HepG2 (cell line): ENCODE measurements at regions not wholly inside any gene's neighbourhood (a gene's known extent, or its start where the extent isn't known, plus 50 kb on each side); places are given as distances from the start of the nearest gene placed in this dataset.

Experiments used
- BCL6 ChIP-seq: IDR thresholded peaks from 2 replicates; pipeline ENCODE4 v1.6.1; 2016; ENCODE audit warnings: missing genetic modification reagents, missing compliant biosample characterization
- CEBPB ChIP-seq: IDR thresholded peaks from 2 replicates; pipeline ENCODE4 v1.6.1; 2011; ENCODE audit warnings: low read depth, low read length, improper control_type of control experiment, borderline replicate concordance
- ETV5 ChIP-seq: IDR thresholded peaks from 2 replicates; pipeline ENCODE4 v1.6.1; 2018; ENCODE audit warnings: missing biosample characterization, missing genetic modification reagents, inconsistent platforms, borderline replicate concordance
- GATA4 ChIP-seq: sonication (generic); IDR thresholded peaks from 2 replicates; pipeline ENCODE4 v1.6.1; 2016; ENCODE audit warnings: antibody characterized with exemption, low read depth, borderline replicate concordance
- SATB2 ChIP-seq: sonication (generic); formaldehyde crosslinking; IDR thresholded peaks from 2 replicates; pipeline ENCODE4 v1.5.0; 2020; ENCODE audit warnings: missing genetic modification reagents
- TEAD3 ChIP-seq: optimal IDR thresholded peaks from 2 replicates; pipeline ENCODE3; 2016; ENCODE audit warnings: borderline replicate concordance
- THYN1 ChIP-seq: sonication (generic); formaldehyde crosslinking; IDR thresholded peaks from 2 replicates; pipeline ENCODE4 v1.8.1; 2023; ENCODE audit warnings: low read depth, mild to moderate bottlenecking, moderate library complexity, missing genetic modification reagents, borderline replicate concordance
- U2AF2 ChIP-seq: fragments of 200-400 bp; formaldehyde crosslinking; IDR thresholded peaks from 2 replicates; pipeline ENCODE4 v1.6.1; 2017; ENCODE audit warnings: low read depth, mild to moderate bottlenecking, low read length
- ZBTB20 ChIP-seq: sonication (generic); formaldehyde crosslinking; IDR thresholded peaks from 2 replicates; pipeline ENCODE4 v1.8.1; 2023; ENCODE audit warnings: missing genetic modification reagents, low read depth, mild to moderate bottlenecking, borderline replicate concordance
- ZBTB7A ChIP-seq: sonication (generic); formaldehyde crosslinking; IDR thresholded peaks from 2 replicates; pipeline ENCODE4 v1.8.0; 2022; ENCODE audit warnings: mild to moderate bottlenecking, missing genetic modification reagents
- ZC3H13 ChIP-seq: sonication (generic); formaldehyde crosslinking; IDR thresholded peaks from 2 replicates; pipeline ENCODE4 v1.8.1; 2023; ENCODE audit warnings: mild to moderate bottlenecking, missing genetic modification reagents, moderate library complexity
- ZMYM4 ChIP-seq: sonication (generic); formaldehyde crosslinking; IDR thresholded peaks from 2 replicates; pipeline ENCODE4 v1.8.1; 2023; ENCODE audit warnings: mild to moderate bottlenecking, missing genetic modification reagents
- ZNF235 ChIP-seq: sonication (generic); formaldehyde crosslinking; IDR thresholded peaks from 2 replicates; pipeline ENCODE4 v1.8.1; 2023; ENCODE audit warnings: mild to moderate bottlenecking, missing genetic modification reagents, borderline replicate concordance
- ZNF333 ChIP-seq: sonication (generic); formaldehyde crosslinking; IDR thresholded peaks from 2 replicates; pipeline ENCODE4 v1.4.0; 2020; ENCODE audit warnings: mild to moderate bottlenecking, missing genetic modification reagents, borderline replicate concordance
- ZNF367 ChIP-seq: sonication (generic); formaldehyde crosslinking; IDR thresholded peaks from 2 replicates; pipeline ENCODE4 v1.4.0; 2020; ENCODE audit warnings: missing genetic modification reagents, borderline replicate concordance
- ZNF468 ChIP-seq: sonication (generic); formaldehyde crosslinking; IDR thresholded peaks from 2 replicates; pipeline ENCODE4 v1.8.0; 2022; ENCODE audit warnings: mild to moderate bottlenecking, moderate library complexity, missing genetic modification reagents
- ZNF512 ChIP-seq: sonication (generic); formaldehyde crosslinking; IDR thresholded peaks from 2 replicates; pipeline ENCODE4 v1.4.0; 2020; ENCODE audit warnings: mild to moderate bottlenecking, missing genetic modification reagents
- ZNF543 ChIP-seq: sonication (generic); formaldehyde crosslinking; IDR thresholded peaks from 2 replicates; pipeline ENCODE4 v1.4.0; 2020; ENCODE audit warnings: mild to moderate bottlenecking, missing genetic modification reagents
- ZNF790 ChIP-seq: sonication (generic); formaldehyde crosslinking; IDR thresholded peaks from 2 replicates; pipeline ENCODE4 v1.8.0; 2022; ENCODE audit warnings: missing genetic modification reagents, mild to moderate bottlenecking, borderline replicate concordance
- ZSCAN29 ChIP-seq: sonication (generic); formaldehyde crosslinking; conservative IDR thresholded peaks from 2 replicates; pipeline ENCODE4 v1.4.0; 2020; ENCODE audit warnings: mild to moderate bottlenecking, missing genetic modification reagents
- TF ChIP-seq, protein P1 (sequence below): sonication (generic); formaldehyde crosslinking; IDR thresholded peaks from 2 replicates; pipeline ENCODE4 v1.4.0; 2020; ENCODE audit warnings: missing genetic modification reagents
- TF ChIP-seq, protein P2 (sequence below): sonication (generic); formaldehyde crosslinking; IDR thresholded peaks from 2 replicates; pipeline ENCODE4 v1.5.1; 2020; ENCODE audit warnings: missing genetic modification reagents, mild to moderate bottlenecking, borderline replicate concordance
- TF ChIP-seq, protein P3 (sequence below): sonication (generic); formaldehyde crosslinking; IDR thresholded peaks from 2 replicates; pipeline ENCODE4 v1.8.1; 2022; ENCODE audit warnings: low read depth, mild to moderate bottlenecking, missing genetic modification reagents
- TF ChIP-seq, protein P4 (sequence below): sonication (generic); formaldehyde crosslinking; conservative IDR thresholded peaks from 2 replicates; pipeline ENCODE4 v1.4.0; 2020; ENCODE audit warnings: missing genetic modification reagents

DNA sequence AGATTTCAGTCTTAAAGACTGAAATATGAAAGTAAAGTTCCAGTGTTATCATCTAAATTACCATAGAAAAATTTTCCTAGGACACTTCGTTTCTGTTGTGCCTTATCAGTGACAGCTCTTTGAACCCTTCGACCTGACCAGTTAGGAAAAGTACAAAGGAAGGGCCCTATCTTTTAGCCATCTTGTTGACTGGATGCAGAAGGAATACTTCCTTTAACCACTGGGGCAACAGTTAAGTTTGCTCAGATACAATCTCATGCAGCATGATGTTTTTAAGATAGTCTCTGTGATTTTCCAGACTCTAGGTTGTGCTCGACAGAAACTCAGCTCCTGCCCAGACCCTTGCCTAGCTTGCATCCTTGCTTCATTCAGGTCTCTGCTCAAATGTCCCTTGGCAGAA, 210.5 kb upstream of the RPS6KA3 start (continued):
- TF ChIP-seq, protein P1, sequence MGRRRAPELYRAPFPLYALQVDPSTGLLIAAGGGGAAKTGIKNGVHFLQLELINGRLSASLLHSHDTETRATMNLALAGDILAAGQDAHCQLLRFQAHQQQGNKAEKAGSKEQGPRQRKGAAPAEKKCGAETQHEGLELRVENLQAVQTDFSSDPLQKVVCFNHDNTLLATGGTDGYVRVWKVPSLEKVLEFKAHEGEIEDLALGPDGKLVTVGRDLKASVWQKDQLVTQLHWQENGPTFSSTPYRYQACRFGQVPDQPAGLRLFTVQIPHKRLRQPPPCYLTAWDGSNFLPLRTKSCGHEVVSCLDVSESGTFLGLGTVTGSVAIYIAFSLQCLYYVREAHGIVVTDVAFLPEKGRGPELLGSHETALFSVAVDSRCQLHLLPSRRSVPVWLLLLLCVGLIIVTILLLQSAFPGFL (CRISPR knock-in tag): no peak
- TF ChIP-seq ZBTB20 (CRISPR knock-in tag) (peak; percentile 51; the same call in 1 of the 2 replicates), ZNF367 (CRISPR knock-in tag) (no peak), ZNF468 (CRISPR knock-in tag) (no peak), ZBTB7A (no peak), TEAD3 (CRISPR knock-in tag) (peak; percentile 38), ZNF512 (CRISPR knock-in tag) (no peak), ZC3H13 (CRISPR knock-in tag) (no peak), SATB2 (CRISPR knock-in tag) (no peak), THYN1 (CRISPR knock-in tag) (no peak), ZSCAN29 (CRISPR knock-in tag) (no peak), GATA4 (peak; percentile 94), BCL6 (CRISPR knock-in tag) (0 out of 2 replicates have a peak, but pooled peaks have one; percentile 33), ETV5 (CRISPR knock-in tag) (peak; percentile 73; the same call in 1 of the 2 replicates), CEBPB (no peak), ZNF333 (CRISPR knock-in tag) (no peak), U2AF2 (no peak), ZNF790 (CRISPR knock-in tag) (no peak), ZMYM4 (peak; percentile 17; the same call in 1 of the 2 replicates), ZNF543 (CRISPR knock-in tag) (no peak), ZNF235 (CRISPR knock-in tag) (no peak)
- TF ChIP-seq, protein P2, sequence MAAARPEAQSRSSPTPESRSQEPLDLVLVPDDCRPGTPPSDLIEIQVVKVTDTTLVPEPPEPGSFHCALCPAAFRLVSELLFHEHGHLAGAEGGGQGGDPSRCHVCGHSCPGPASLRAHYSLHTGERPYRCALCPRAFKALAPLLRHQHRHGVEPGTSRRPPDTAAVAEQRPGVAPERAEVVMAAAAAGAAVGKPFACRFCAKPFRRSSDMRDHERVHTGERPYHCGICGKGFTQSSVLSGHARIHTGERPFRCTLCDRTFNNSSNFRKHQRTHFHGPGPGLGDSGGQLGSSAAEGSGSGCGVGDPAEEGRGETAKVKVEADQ: no peak
- TF ChIP-seq, protein P3, sequence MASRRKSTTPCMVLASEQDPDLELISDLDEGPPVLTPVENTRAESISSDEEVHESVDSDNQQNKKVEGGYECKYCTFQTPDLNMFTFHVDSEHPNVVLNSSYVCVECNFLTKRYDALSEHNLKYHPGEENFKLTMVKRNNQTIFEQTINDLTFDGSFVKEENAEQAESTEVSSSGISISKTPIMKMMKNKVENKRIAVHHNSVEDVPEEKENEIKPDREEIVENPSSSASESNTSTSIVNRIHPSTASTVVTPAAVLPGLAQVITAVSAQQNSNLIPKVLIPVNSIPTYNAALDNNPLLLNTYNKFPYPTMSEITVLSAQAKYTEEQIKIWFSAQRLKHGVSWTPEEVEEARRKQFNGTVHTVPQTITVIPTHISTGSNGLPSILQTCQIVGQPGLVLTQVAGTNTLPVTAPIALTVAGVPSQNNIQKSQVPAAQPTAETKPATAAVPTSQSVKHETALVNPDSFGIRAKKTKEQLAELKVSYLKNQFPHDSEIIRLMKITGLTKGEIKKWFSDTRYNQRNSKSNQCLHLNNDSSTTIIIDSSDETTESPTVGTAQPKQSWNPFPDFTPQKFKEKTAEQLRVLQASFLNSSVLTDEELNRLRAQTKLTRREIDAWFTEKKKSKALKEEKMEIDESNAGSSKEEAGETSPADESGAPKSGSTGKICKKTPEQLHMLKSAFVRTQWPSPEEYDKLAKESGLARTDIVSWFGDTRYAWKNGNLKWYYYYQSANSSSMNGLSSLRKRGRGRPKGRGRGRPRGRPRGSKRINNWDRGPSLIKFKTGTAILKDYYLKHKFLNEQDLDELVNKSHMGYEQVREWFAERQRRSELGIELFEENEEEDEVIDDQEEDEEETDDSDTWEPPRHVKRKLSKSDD (CRISPR knock-in tag): no peak
- TF ChIP-seq, protein P4, sequence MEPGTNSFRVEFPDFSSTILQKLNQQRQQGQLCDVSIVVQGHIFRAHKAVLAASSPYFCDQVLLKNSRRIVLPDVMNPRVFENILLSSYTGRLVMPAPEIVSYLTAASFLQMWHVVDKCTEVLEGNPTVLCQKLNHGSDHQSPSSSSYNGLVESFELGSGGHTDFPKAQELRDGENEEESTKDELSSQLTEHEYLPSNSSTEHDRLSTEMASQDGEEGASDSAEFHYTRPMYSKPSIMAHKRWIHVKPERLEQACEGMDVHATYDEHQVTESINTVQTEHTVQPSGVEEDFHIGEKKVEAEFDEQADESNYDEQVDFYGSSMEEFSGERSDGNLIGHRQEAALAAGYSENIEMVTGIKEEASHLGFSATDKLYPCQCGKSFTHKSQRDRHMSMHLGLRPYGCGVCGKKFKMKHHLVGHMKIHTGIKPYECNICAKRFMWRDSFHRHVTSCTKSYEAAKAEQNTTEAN (CRISPR knock-in tag): no peak
